Adipocyte (in vitro differentiated cells): ENCODE measurements at regions not wholly inside any gene's neighbourhood (a gene's known extent, or its start where the extent isn't known, plus 50 kb on each side); places are given as distances from the start of the nearest gene placed in this dataset.

Experiments used
- DNase-seq: peaks from one replicate; pipeline ENCODE4 v3.0.0-alpha.2; 2015; ENCODE audit warnings: low read depth
- H3K27me3 ChIP-seq: replicated peaks from 2 replicates; pipeline ENCODE4 v1.7.0; 2013; ENCODE audit warnings: mild to moderate bottlenecking, low read length, moderate library complexity; ENCODE audit not compliant: control insufficient read depth, insufficient read depth
- H3K36me3 ChIP-seq: 2 replicates; pipeline ENCODE4 v1.7.0; 2013; ENCODE audit warnings: low read length, mild to moderate bottlenecking, moderate library complexity; ENCODE audit not compliant: control insufficient read depth, insufficient read depth, severe bottlenecking
- H3K4me1 ChIP-seq: 2 replicates; pipeline ENCODE4 v1.7.0; 2013; ENCODE audit warnings: mild to moderate bottlenecking, low read length, moderate library complexity; ENCODE audit not compliant: control insufficient read depth, insufficient read depth
- H3K4me3 ChIP-seq: 2 replicates; pipeline ENCODE4 v1.7.0; 2013; ENCODE audit warnings: mild to moderate bottlenecking, low read length, moderate library complexity
- H3K9ac ChIP-seq: 2 replicates; pipeline ENCODE4 v1.7.0; 2013; ENCODE audit warnings: mild to moderate bottlenecking, low read length, moderate library complexity
- H3K9me3 ChIP-seq: 2 replicates; pipeline ENCODE4 v1.7.0; 2013; ENCODE audit warnings: mild to moderate bottlenecking, low read length, moderate library complexity; ENCODE audit not compliant: control insufficient read depth

- H3K9ac ChIP-seq, result no peak overlapping the region
- no peaks in the 10 kb centered on the region for H3K36me3 ChIP-seq
- no peak overlapping the region for H3K4me3 ChIP-seq
- peaks cover 11% of the 10 kb centered on the region for H3K4me1 ChIP-seq
- no peak for DNase-seq
- no peaks in the 10 kb centered on the region for H3K9me3 ChIP-seq
- H3K27me3 ChIP-seq, result peaks cover 24% of the 10 kb centered on the region
These were observed 56.2 kb upstream of the MLN start for GRCh38 chr6:33860006-33860405.

GRCh38 chr6:33858804-33859505, 55.2 kb upstream of the MLN start:
- Histone ChIP-seq H3K27me3 (peaks cover 15% of the 10 kb centered on the region), H3K4me3 (no peak overlapping the region), H3K36me3 (no peaks in the 10 kb centered on the region), H3K9me3 (no peaks in the 10 kb centered on the region), H3K4me1 (peaks cover 11% of the 10 kb centered on the region), H3K9ac (no peak overlapping the region)
- no peak for DNase-seq

GRCh38 chr6:33857932-33858475, 54.2 kb upstream of the MLN start:
- no peaks in the 10 kb centered on the region for H3K36me3 ChIP-seq
- peaks cover 11% of the 10 kb centered on the region for H3K4me1 ChIP-seq
- no peak overlapping the region for H3K9ac ChIP-seq
- H3K4me3 ChIP-seq, result no peak overlapping the region
- peaks cover 11% of the 10 kb centered on the region for H3K27me3 ChIP-seq
- H3K9me3 ChIP-seq, result no peaks in the 10 kb centered on the region
- DNase-seq, result no peak

DNA sequence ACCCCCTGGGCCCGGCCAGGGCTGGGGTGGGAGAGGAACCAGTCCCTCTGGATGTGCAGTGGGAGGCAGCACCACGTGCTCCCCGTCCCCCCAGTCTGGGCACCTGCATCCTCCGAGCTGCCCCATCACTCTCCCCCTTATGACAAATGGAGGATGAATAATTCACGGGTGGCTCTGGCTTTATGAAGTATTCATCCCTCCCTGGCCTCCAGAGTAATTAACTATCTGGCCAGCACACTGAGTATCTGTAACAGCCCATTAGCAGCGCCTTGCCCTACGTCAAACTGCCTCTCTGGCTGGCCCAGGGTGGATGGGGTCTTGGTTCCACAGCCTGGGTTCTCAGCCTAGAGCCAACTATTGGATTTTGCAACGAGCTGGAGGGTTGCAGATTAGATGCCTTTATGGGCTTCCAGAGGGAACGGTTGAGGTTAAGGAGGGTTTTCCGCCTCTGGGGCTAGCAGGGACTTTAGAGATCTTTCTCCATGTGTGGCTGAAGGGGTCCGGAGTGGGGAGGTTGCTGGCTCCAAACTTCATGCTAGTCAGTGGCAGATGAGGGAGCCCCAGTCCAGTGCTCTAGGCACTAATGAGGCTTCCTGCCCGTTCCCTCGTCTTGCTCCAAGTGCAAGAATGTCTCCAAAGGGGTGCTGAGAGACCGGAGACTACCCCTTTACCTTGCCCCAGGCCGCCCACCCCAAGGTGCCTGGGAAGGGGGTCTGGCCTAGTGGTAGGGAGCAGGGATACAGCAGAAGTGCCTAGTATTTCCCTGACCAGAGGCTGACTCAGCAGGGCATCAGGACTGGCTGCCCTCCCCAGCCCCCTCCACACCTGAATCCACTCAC, 53.5 kb upstream of the MLN start:
- no peaks in the 10 kb centered on the region for H3K36me3 ChIP-seq
- H3K27me3 ChIP-seq, result peaks cover 4% of the 10 kb centered on the region
- no peak overlapping the region for H3K9ac ChIP-seq
- H3K9me3 ChIP-seq, result no peaks in the 10 kb centered on the region
- DNase-seq, result no peak
- H3K4me3 ChIP-seq, result no peak overlapping the region
- peaks cover 11% of the 10 kb centered on the region for H3K4me1 ChIP-seq

DNA sequence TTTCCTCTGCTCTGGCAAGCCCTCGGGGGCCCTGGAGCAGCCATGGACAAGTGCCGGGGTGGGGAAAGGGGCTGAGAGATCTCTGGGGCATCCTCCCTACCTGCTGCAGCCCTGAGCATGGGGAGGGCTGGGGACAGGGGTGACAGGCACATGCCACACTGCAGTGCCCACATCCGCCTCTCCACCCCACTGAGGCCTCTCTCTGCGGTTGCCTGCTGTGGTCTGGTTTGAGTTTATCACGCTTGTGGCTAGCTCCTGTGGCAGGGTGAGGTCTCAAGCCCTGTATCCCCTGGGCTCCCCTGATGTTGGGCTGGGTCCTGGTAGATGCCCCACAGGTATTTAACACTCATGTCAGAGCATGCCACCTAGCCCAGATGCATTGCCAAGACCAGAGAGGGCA, 52.9 kb upstream of the MLN start:
- H3K27me3 ChIP-seq, result peaks cover 1% of the 10 kb centered on the region
- H3K9ac ChIP-seq, result no peak overlapping the region
- H3K36me3 ChIP-seq, result no peaks in the 10 kb centered on the region
- no peaks in the 10 kb centered on the region for H3K9me3 ChIP-seq
- no peak overlapping the region for H3K4me3 ChIP-seq
- DNase-seq, result no peak
- peaks cover 11% of the 10 kb centered on the region for H3K4me1 ChIP-seq

DNA sequence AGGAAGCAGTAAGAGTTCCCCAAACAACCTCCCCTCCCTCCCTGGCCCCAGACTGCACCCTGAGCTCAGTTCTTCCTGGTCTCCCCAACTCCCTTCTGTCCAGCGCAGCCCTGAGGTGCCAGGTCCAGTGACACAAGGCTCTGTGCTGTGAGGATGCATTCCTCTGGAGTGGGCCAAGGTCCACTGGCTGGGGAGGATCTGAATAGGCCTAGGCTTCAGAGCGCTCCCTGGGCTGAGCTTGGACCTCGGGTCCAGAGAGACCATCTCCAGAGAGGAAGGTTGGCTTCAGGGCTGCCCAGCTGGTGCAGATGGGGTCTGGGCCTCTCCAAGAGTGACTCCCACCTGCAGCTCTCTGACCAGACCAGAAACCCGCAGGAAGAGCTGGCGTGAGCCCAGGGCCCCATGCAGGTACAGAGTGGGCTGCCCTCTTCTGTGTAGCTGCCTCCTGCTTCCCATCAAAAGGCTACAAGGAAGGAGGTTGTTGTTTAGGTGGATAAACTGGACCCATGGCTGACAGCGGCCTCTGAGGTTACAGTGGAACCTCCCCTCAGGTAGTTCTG, 52.3 kb upstream of the MLN start:
- no peak overlapping the region for H3K4me3 ChIP-seq
- no peak for DNase-seq
- peaks cover 6% of the 10 kb centered on the region for H3K27me3 ChIP-seq
- H3K36me3 ChIP-seq, result no peaks in the 10 kb centered on the region
- H3K9me3 ChIP-seq, result no peaks in the 10 kb centered on the region
- no peak overlapping the region for H3K9ac ChIP-seq
- H3K4me1 ChIP-seq, result peaks cover 11% of the 10 kb centered on the region

DNA sequence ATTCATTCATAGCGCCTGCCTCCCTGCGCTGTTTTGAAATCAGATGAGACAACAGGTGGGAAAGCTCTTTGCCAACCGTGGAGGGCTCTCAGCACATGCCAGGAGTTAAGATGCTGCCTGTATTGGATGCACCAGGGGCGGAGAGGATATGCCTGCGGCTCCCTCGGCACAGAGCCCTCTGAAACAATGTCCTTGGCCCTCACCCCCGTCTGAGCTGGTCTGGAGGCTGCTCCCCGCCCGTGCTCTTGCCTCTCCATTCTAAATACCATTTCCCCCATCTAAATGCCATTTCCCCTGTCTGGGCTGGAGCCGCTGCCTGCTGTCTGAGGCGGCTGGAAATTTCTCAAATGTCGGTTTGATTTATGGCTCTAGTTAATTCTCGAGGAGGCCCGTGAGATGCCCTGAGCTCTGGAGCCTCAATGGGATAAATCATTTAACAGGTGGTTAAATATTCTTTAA, 50.8 kb upstream of the MLN start:
- Histone ChIP-seq H3K36me3 (no peaks in the 10 kb centered on the region), H3K4me3 (no peak overlapping the region), H3K9ac (no peak overlapping the region), H3K4me1 (peaks cover 7% of the 10 kb centered on the region), H3K27me3 (peaks cover 15% of the 10 kb centered on the region), H3K9me3 (no peaks in the 10 kb centered on the region)
- no peak for DNase-seq

GRCh38 chr6:33853736-33854135, 49.9 kb upstream of the MLN start:
- Histone ChIP-seq H3K4me3 (no peak overlapping the region), H3K27me3 (peaks cover 15% of the 10 kb centered on the region)
- DNase-seq, result no peak

More at GRCh38 chr6:33853736-33854135, 49.9 kb upstream of the MLN start:
- H3K36me3 ChIP-seq, result no peaks in the 10 kb centered on the region
- no peaks in the 10 kb centered on the region for H3K9me3 ChIP-seq
- H3K4me1 ChIP-seq, result peaks cover 7% of the 10 kb centered on the region
- H3K9ac ChIP-seq, result no peak overlapping the region
